Ovary (tissue), 3 donors: ENCODE measurements at regions not wholly inside any gene's neighbourhood (a gene's known extent, or its start where the extent isn't known, plus 50 kb on each side); places are given as distances from the start of the nearest gene placed in this dataset.

ENCODE experiments used
- EP300 ChIP-seq: sonication (generic); formaldehyde crosslinking; IDR thresholded peaks from one replicate; pipeline ENCODE4 v1.6.1; 2017; ENCODE audit warnings: antibody characterized with exemption
- TF ChIP-seq, protein P1 (sequence below), 3 donors: fragments of 450-650 bp in 2 of 3; fragments of 200-600 bp in 1 of 3; IDR thresholded peaks; one replicate each; pipeline versions ENCODE4 v1.5.1 to v1.8.0; 2016 to 2022; ENCODE audit warnings: antibody characterized with exemption in 3 of 3, mild to moderate bottlenecking in 1 of 3
- donor health status: DM: no; HTN: no; CAD: no.

DNA sequence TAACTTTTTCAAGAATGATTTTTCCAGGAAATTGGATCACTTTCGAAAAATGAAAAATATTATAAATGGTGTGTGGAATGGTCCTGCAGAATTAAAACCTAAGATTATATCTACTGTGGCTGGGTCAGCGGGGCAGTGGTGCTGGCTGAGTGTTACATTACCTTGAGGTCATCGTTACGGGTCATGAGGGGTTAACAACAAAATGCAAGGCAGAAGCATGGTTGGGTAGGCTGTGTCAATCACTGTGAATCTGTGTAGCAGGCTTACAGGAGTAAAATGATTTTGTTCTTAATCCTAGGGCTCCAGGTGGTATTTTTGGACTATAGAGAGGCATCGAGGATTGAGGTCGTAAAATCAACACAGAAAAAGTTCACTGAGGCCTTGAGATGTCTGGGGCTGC is 105.2 kb upstream of the AMOT start:
- no peak for TF ChIP-seq EP300
- TF ChIP-seq, protein P1, sequence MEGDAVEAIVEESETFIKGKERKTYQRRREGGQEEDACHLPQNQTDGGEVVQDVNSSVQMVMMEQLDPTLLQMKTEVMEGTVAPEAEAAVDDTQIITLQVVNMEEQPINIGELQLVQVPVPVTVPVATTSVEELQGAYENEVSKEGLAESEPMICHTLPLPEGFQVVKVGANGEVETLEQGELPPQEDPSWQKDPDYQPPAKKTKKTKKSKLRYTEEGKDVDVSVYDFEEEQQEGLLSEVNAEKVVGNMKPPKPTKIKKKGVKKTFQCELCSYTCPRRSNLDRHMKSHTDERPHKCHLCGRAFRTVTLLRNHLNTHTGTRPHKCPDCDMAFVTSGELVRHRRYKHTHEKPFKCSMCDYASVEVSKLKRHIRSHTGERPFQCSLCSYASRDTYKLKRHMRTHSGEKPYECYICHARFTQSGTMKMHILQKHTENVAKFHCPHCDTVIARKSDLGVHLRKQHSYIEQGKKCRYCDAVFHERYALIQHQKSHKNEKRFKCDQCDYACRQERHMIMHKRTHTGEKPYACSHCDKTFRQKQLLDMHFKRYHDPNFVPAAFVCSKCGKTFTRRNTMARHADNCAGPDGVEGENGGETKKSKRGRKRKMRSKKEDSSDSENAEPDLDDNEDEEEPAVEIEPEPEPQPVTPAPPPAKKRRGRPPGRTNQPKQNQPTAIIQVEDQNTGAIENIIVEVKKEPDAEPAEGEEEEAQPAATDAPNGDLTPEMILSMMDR (IDR thresholded peaks at IDR 0.05) = no peak
